ENCODE measurements at regions not wholly inside any gene's neighbourhood (a gene's known extent, or its start where the extent isn't known, plus 50 kb on each side); places are given as distances from the start of the nearest gene placed in this dataset.
"Not testable (repeated sequence)": the region's sequence is repeated elsewhere in the genome, so short reads cannot be mapped to it uniquely, and the experiment has no call there.

- no peaks in the 10 kb centered on the region for H3K36me3 ChIP-seq
- intact Hi-C loops (cut with DNase I), result no loop called here
- no peak for DNase-seq (ENCODE audit: extremely low spot score in 2 of 2)
- H3K4me3 ChIP-seq, result no peak overlapping the region
- no peak overlapping the region for H3K27ac ChIP-seq
- H3K27me3 ChIP-seq, result no peaks in the 10 kb centered on the region
- TF ChIP-seq, protein P1, sequence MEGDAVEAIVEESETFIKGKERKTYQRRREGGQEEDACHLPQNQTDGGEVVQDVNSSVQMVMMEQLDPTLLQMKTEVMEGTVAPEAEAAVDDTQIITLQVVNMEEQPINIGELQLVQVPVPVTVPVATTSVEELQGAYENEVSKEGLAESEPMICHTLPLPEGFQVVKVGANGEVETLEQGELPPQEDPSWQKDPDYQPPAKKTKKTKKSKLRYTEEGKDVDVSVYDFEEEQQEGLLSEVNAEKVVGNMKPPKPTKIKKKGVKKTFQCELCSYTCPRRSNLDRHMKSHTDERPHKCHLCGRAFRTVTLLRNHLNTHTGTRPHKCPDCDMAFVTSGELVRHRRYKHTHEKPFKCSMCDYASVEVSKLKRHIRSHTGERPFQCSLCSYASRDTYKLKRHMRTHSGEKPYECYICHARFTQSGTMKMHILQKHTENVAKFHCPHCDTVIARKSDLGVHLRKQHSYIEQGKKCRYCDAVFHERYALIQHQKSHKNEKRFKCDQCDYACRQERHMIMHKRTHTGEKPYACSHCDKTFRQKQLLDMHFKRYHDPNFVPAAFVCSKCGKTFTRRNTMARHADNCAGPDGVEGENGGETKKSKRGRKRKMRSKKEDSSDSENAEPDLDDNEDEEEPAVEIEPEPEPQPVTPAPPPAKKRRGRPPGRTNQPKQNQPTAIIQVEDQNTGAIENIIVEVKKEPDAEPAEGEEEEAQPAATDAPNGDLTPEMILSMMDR (IDR thresholded peaks at IDR 0.05), result no peak
- no peaks in the 10 kb centered on the region for H3K4me1 ChIP-seq
- no peaks in the 10 kb centered on the region for H3K9me3 ChIP-seq
Observed at GRCh38 chr2:238510911-238511613, 84.3 kb downstream of the ASB1 start.

GRCh38 chr2:238511614-238511950 is 84.9 kb downstream of the ASB1 start:
- no peak for DNase-seq (ENCODE audit: extremely low spot score in 2 of 2)
- intact Hi-C loops (cut with DNase I), result no loop called here
- Histone ChIP-seq H3K36me3 (no peaks in the 10 kb centered on the region), H3K27ac (no peak overlapping the region), H3K4me3 (no peak overlapping the region), H3K27me3 (no peaks in the 10 kb centered on the region), H3K9me3 (no peaks in the 10 kb centered on the region), H3K4me1 (no peaks in the 10 kb centered on the region)
- TF ChIP-seq POLR2A (IDR thresholded peaks at IDR 0.05) (no peak), POLR2AphosphoS5 (IDR thresholded peaks at IDR 0.05; ENCODE audit: insufficient read depth in 1 of 2, low read depth in 1 of 2) (no peak)
- TF ChIP-seq, protein P1 (IDR thresholded peaks at IDR 0.05), result no peak

DNA sequence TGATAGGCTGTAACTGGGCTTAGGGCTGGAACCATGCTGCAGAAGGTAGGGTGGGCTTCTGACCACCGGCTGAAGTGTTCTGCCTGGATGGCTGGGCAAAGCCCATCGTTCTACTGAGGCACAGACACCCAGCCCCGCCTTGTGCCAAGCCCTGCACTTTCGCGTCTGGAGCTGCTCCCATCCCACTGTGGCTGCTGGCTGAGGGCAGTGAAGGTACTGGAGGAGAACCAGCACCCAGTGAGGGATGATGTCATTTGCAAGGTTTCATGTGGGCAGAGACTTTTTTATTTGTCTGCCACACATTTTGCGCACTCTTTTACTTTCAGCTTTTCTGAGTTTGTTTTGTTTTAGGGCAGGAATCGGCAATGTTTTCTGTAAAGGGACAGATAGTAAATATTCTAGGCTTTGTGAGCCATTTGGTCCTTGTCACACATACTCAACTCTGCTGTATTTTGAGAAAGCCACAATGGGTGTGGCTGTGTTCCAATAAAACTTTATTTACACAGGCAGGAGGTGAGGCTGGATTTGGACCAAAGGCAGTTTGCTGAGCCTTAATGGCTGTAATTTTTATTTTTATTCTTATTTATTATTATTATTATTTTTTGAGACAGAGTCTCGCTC is 85.6 kb downstream of the ASB1 start:
- no peaks in the 10 kb centered on the region for H3K9me3 ChIP-seq
- no peaks in the 10 kb centered on the region for H3K4me1 ChIP-seq
- no peaks in the 10 kb centered on the region for H3K36me3 ChIP-seq
- no peaks in the 10 kb centered on the region for H3K27me3 ChIP-seq
- H3K4me3 ChIP-seq, result no peak overlapping the region
- intact Hi-C loops (cut with DNase I), result no loop called here
- H3K27ac ChIP-seq, result no peak overlapping the region
- no peak for DNase-seq (ENCODE audit: extremely low spot score in 2 of 2)
- TF ChIP-seq POLR2A (IDR thresholded peaks at IDR 0.05) (no peak), POLR2AphosphoS5 (IDR thresholded peaks at IDR 0.05; ENCODE audit: insufficient read depth in 1 of 2, low read depth in 1 of 2) (no peak)
- TF ChIP-seq, protein P1 (IDR thresholded peaks at IDR 0.05), result no peak

DNA sequence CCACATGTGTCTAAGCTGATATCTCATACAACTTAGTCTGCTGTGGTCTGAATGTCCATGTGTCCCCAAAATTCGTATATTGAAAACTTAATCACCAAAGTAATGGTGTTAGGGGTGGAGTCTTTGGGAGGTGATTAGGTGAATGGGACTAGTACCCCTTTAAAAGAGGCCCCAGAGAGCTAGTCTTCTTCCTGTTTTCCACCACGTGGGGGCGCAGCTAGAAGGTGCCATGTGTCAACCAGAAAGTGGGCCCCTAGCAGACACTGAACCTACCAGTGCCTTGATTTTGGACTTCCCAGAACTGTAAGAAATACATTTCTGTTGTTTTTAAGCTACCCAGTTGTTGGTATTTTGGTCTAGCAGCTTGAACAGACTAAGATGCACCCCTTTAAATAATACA is 86.6 kb downstream of the ASB1 start:
- intact Hi-C loops (cut with DNase I), result no loop called here
- no peak overlapping the region for H3K27ac ChIP-seq
- TF ChIP-seq POLR2AphosphoS5 (IDR thresholded peaks at IDR 0.05; ENCODE audit: insufficient read depth in 1 of 2, low read depth in 1 of 2) (no peak), POLR2A (IDR thresholded peaks at IDR 0.05) (no peak)
- TF ChIP-seq, protein P1 (IDR thresholded peaks at IDR 0.05), result no peak
- no peaks in the 10 kb centered on the region for H3K27me3 ChIP-seq
- no peak for DNase-seq (ENCODE audit: extremely low spot score in 2 of 2)
- H3K36me3 ChIP-seq, result no peaks in the 10 kb centered on the region
- H3K9me3 ChIP-seq, result no peaks in the 10 kb centered on the region
- no peak overlapping the region for H3K4me3 ChIP-seq
- H3K4me1 ChIP-seq, result no peaks in the 10 kb centered on the region

DNA sequence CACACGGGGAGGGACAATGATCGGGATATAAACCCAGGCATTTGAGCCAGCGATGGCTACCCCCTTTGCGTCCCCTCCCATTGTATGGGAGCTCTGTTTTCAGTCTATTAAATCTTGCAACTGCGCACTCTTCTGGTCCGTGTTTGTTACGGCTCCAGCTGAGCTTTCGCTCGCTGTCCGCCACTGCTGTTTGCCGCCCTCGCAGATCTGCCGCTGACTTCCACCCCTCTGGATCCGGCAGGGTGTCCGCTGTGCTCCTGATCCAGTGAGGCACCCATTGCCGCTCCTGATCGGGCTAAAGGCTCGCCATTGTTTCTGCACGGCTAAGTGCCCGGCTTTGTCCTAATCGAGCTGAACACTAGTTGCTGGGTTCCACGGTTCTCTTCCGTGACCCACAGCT is 87.3 kb downstream of the ASB1 start:
- H3K4me3 ChIP-seq; H3K27me3 ChIP-seq; H3K4me1 ChIP-seq; H3K27ac ChIP-seq; intact Hi-C loops (cut with DNase I); H3K36me3 ChIP-seq; H3K9me3 ChIP-seq; DNase-seq (ENCODE audit: extremely low spot score in 2 of 2): not testable (repeated sequence)

All from vagina (tissue), 2 donors.